GM20000 (cell line): ENCODE measurements at regions not wholly inside any gene's neighbourhood (a gene's known extent, or its start where the extent isn't known, plus 50 kb on each side); places are given as distances from the start of the nearest gene placed in this dataset.
"Not testable (repeated sequence)": the region's sequence is repeated elsewhere in the genome, so short reads cannot be mapped to it uniquely, and the experiment has no call there.

Source experiments
- DNase-seq: peaks from one replicate; pipeline ENCODE4 v3.0.0; 2012; ENCODE audit warnings: low spot score
- CTCF ChIP-seq: IDR thresholded peaks from 2 replicates; pipeline ENCODE4 v1.5.1; 2012; ENCODE audit warnings: mild to moderate bottlenecking, control low read depth; ENCODE audit errors: extremely low read depth, missing control alignments

DNA sequence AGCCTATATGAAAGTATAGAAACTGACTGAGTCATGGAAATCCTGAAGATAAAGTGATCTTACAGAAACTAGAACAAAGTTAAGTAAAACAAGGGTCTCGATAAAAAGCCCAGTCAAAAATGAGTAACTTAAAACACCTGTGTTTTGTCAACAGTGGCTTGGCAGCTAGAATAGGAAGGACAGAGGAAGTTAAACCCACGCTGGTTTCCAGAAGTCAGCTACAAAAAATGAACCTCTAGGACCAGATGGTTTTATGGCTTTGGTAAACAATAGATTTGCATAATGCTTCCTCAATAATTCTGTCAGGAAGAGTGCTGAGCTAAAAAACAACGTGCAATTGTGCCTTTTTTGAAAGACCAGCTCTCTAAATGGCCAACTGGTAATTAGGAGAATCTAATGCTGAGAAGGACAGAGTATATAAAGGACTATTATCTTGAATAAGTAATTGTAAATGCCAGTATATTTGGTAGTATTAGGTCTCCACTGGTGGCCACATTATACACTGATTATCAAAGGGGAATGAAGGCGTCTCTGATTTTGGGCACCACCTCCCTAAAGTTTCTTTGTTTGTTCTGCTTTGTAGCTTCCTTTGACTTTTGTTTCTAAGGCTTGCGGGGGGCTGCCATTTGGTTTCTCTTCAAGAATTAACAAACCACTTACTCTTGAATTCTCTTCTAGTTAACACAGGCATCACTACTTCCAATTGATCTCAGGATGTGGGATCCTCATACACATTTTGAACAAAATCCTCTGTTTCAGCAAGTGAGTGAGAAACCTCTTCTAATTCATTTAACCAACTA is 72.2 kb upstream of the PPP3CA start:
- DNase-seq, result peak; percentile 12
- no peak for TF ChIP-seq CTCF

- DNase-seq, result no peak
Measured at GRCh38 chr4:101418466-101418865, 71.1 kb upstream of the PPP3CA start.

GRCh38 chr4:101418055-101418454 is 70.7 kb upstream of the PPP3CA start:
- DNase-seq, result peak; percentile 44
- TF ChIP-seq CTCF, result no peak

More at GRCh38 chr4:101418466-101418865, 71.1 kb upstream of the PPP3CA start:
- no peak for TF ChIP-seq CTCF

- DNase-seq, result no peak
- TF ChIP-seq CTCF, result no peak
Measured at GRCh38 chr4:101417046-101417445, 69.7 kb upstream of the PPP3CA start.

GRCh38 chr4:101415962-101416361 is 68.6 kb upstream of the PPP3CA start:
- no peak for DNase-seq
- TF ChIP-seq CTCF, result no peak

DNA sequence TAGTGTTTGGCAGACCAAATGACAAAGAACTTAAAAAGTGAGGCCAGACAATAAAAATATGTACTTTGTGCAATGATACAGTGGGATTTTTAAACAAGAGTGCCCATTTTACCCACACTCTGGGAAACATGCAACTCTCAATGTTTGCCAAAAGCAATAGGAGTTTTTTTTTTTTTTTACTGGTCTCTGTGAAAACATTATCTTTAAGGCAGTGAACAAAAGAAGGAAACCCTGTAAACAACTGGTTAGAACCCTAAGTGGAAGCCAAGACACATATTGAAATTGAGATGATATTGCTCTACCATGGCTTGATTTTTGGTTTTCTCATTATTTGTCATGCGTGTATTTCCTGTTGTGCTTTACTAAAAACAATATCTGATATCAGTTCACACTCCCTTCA is 67.2 kb upstream of the PPP3CA start:
- no peak for DNase-seq
- no peak for TF ChIP-seq CTCF

DNA sequence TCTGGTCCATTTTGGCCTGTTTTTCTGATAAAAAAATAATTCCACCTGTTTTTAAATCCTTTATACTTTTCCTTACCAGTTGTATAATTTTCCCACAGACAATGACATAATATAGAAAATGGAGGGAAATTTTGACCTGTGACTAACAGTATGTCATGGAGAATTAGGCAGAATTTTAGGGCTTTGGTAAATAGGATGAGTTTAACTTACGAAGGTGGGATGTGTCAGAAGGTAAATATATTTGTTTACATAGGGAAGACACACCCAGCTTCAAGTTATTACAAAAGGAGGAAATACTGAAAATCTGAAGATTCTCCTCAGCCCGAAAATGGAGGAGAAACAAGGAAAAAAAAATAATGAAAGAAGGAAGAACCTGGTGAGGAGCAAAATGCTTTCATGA is 64.6 kb upstream of the PPP3CA start:
- no peak for DNase-seq
- no peak for TF ChIP-seq CTCF

GRCh38 chr4:101411281-101411910 is 64.1 kb upstream of the PPP3CA start:
- not testable (repeated sequence) for DNase-seq
